ENCODE measurements at regions not wholly inside any gene's neighbourhood (a gene's known extent, or its start where the extent isn't known, plus 50 kb on each side); places are given as distances from the start of the nearest gene placed in this dataset.

DNA sequence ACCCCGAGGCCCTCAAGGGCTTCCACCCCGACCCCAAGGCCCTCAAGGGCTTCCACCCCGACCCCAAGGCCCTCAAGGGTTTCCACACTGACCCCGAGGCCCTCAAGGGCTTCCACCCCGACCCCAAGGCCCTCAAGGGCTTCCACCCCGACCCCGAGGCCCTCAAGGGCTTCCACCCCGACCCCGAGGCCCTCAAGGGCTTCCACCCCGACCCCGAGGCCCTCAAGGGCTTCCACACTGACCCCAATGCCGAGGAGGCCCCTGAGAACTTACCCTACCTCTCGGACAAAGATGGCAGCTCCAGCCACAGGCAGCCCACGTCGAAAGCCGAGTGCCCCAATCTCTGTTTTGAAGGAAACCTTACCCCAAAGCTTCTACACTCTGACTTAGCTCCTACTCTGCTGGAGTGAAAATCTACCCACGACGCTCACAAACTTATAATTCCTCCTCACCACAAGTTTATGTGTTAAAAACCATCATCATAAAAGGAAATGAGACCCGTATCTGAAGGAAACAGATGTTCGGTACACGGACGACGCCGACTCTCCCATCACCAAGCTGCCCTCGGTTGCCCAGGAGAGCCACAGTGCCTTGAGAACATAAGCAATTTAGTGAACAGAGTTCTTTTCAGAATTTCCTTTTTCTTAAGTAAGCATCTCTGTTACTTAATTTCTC lies 61.2 kb upstream of the RPH3AL start:
- Histone ChIP-seq H3K4me1 (peaks cover 10% of the 10 kb centered on the region), H3K4me3 (ENCODE audit: low read depth, low read length) (no peak overlapping the region), H3K27me3 (replicated peaks; ENCODE audit: control insufficient read depth, insufficient read depth, low read length) (no peaks in the 10 kb centered on the region), H3K36me3 (ENCODE audit: control insufficient read depth, insufficient read depth, low read length) (no peaks in the 10 kb centered on the region), H3K9me3 (no peaks in the 10 kb centered on the region)
- Mint-ChIP-seq H3K27ac (ENCODE audit: unreplicated experiment) (no peak overlapping the region), H3K4me1 (ENCODE audit: low read depth, unreplicated experiment) (peaks cover 10% of the 10 kb centered on the region), H3K27me3 (ENCODE audit: insufficient read depth, unreplicated experiment) (no peaks in the 10 kb centered on the region), H3K9me3 (ENCODE audit: unreplicated experiment) (no peaks in the 10 kb centered on the region), H3K36me3 (ENCODE audit: insufficient read depth, unreplicated experiment) (peaks cover 10% of the 10 kb centered on the region), H3K4me3 (ENCODE audit: unreplicated experiment) (no peak overlapping the region)
- ChIA-PET POLR2A (no interaction called here), CTCF (no interaction called here)
- TF ChIP-seq, protein P1, sequence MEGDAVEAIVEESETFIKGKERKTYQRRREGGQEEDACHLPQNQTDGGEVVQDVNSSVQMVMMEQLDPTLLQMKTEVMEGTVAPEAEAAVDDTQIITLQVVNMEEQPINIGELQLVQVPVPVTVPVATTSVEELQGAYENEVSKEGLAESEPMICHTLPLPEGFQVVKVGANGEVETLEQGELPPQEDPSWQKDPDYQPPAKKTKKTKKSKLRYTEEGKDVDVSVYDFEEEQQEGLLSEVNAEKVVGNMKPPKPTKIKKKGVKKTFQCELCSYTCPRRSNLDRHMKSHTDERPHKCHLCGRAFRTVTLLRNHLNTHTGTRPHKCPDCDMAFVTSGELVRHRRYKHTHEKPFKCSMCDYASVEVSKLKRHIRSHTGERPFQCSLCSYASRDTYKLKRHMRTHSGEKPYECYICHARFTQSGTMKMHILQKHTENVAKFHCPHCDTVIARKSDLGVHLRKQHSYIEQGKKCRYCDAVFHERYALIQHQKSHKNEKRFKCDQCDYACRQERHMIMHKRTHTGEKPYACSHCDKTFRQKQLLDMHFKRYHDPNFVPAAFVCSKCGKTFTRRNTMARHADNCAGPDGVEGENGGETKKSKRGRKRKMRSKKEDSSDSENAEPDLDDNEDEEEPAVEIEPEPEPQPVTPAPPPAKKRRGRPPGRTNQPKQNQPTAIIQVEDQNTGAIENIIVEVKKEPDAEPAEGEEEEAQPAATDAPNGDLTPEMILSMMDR (IDR thresholded peaks at IDR 0.05; ENCODE audit: insufficient read depth in 1 of 2, low read depth in 1 of 2, low read length in 1 of 2, severe bottlenecking in 1 of 2, unreplicated experiment in 1 of 2) = no peak
- intact Hi-C loops (cut with micrococcal nuclease; ENCODE audit: unreplicated experiment) = loop anchor here (2.0 to 5.0 kb wide), 2 partner anchors 273 to 583 kb away; partner anchors contain the start of gene TIMM22
- DNase-seq = no peak
- no TSS peak for BruUV-seq (replicated peaks)

- no peaks in the 10 kb centered on the region for H3K27me3 ChIP-seq (replicated peaks; ENCODE audit: control insufficient read depth, insufficient read depth, low read length)
- Mint-ChIP-seq H3K27ac (ENCODE audit: unreplicated experiment) (no peak overlapping the region), H3K27me3 (ENCODE audit: insufficient read depth, unreplicated experiment) (no peaks in the 10 kb centered on the region), H3K4me3 (ENCODE audit: unreplicated experiment) (no peak overlapping the region), H3K4me1 (ENCODE audit: low read depth, unreplicated experiment) (peaks cover 10% of the 10 kb centered on the region), H3K36me3 (ENCODE audit: insufficient read depth, unreplicated experiment) (peaks cover 10% of the 10 kb centered on the region), H3K9me3 (ENCODE audit: unreplicated experiment) (no peaks in the 10 kb centered on the region)
- TF ChIP-seq, protein P1 (IDR thresholded peaks at IDR 0.05; ENCODE audit: insufficient read depth in 1 of 2, low read depth in 1 of 2, low read length in 1 of 2, severe bottlenecking in 1 of 2, unreplicated experiment in 1 of 2) = no peak
- BruUV-seq (replicated peaks) = no TSS peak
- no peak overlapping the region for H3K4me3 ChIP-seq (ENCODE audit: low read depth, low read length)
- peaks cover 6% of the 10 kb centered on the region; the same call in 1 of the 2 replicates for H3K4me1 ChIP-seq
- H3K9me3 ChIP-seq = no peaks in the 10 kb centered on the region
- DNase-seq = no peak
- H3K36me3 ChIP-seq (ENCODE audit: control insufficient read depth, insufficient read depth, low read length) = no peaks in the 10 kb centered on the region
- CTCF ChIA-PET = interaction anchor here (0.6 to 1.6 kb wide), 4 partner anchors 11 to 584 kb away, joined by 3 to 54 read pairs (median 14); partner anchors contain the start of genes NXN and TIMM22
- intact Hi-C loops (cut with micrococcal nuclease; ENCODE audit: unreplicated experiment) = loop anchor here (2.0 to 5.0 kb wide), 2 partner anchors 274 to 584 kb away; partner anchors contain the start of gene TIMM22
- POLR2A ChIA-PET = no interaction called here
These were observed 60.4 kb upstream of the RPH3AL start for GRCh38 chr17:413016-413350.

DNA sequence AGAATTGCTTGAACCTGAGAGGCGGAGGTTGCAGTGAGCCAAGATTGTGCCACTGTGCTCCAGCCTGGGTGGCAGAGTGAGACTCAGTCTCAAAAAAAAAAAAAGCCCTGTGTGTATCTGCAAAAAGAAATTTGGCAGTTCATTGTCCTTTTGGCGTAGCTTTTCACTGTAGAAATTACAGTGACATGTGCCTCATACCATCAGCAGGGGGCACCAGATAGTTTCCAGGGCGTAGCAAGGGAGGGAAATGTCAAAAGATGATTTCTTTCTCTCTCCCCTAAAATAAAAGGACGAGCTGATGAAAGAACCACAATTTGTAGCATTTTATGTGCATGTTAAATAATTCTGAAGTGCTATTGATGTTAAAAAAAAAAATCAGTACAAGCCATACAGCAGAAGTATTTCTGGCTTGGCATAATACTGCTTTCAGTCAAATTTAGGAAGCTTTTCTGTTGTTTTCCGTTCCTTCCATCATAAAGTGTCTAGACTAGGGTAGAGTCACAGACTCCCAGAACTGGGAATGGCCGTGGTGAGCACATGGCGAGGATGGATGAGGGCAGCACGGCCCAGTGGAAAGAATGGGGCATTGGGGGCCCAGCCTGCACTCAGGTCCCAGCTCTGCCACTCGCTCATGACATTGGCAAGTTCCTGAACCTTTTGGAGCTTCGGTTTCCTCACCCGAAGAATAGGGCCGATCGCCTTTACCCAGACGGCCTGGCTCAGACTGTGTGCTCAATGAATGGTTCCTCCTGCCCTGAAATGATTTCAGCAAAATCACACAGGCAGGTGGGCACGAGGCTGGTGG lies 59.8 kb upstream of the RPH3AL start:
- no TSS peak for BruUV-seq (replicated peaks)
- Mint-ChIP-seq H3K27ac (ENCODE audit: unreplicated experiment) (no peak overlapping the region), H3K9me3 (ENCODE audit: unreplicated experiment) (no peaks in the 10 kb centered on the region), H3K36me3 (ENCODE audit: insufficient read depth, unreplicated experiment) (peaks cover 10% of the 10 kb centered on the region), H3K4me1 (ENCODE audit: low read depth, unreplicated experiment) (peaks cover 10% of the 10 kb centered on the region), H3K27me3 (ENCODE audit: insufficient read depth, unreplicated experiment) (no peaks in the 10 kb centered on the region), H3K4me3 (ENCODE audit: unreplicated experiment) (no peak overlapping the region)
- Histone ChIP-seq H3K27me3 (replicated peaks; ENCODE audit: control insufficient read depth, insufficient read depth, low read length) (no peaks in the 10 kb centered on the region), H3K36me3 (ENCODE audit: control insufficient read depth, insufficient read depth, low read length) (no peaks in the 10 kb centered on the region), H3K9me3 (no peaks in the 10 kb centered on the region), H3K4me3 (ENCODE audit: low read depth, low read length) (no peak overlapping the region), H3K4me1 (peaks cover 6% of the 10 kb centered on the region; the same call in 1 of the 2 replicates)
- intact Hi-C loops (cut with micrococcal nuclease; ENCODE audit: unreplicated experiment) = loop anchor here (1.0 to 5.0 kb wide), 4 partner anchors 275 to 584 kb away; partner anchors contain the start of gene TIMM22
- ChIA-PET POLR2A (interaction anchor here (1.1 kb wide), 1 partner anchor 568 kb away, joined by 8 read pairs; the partner anchor contains the start of gene NXN), CTCF (interaction anchor here (0.5 to 1.6 kb wide), 21 partner anchors 10 to 644 kb away, joined by 3 to 54 read pairs (median 4); partner anchors contain the start of genes NXN and TIMM22)
- DNase-seq = peak in 1 of 2 experiments; percentile 68
- TF ChIP-seq, protein P1 (IDR thresholded peaks at IDR 0.05; ENCODE audit: insufficient read depth in 1 of 2, low read depth in 1 of 2, low read length in 1 of 2, severe bottlenecking in 1 of 2, unreplicated experiment in 1 of 2) = peak; percentile 79 to 85

All from Caco-2 (cell line).